Osteoblast (primary cell): ENCODE measurements at regions not wholly inside any gene's neighbourhood (a gene's known extent, or its start where the extent isn't known, plus 50 kb on each side); places are given as distances from the start of the nearest gene placed in this dataset.

ENCODE experiments used
- DNase-seq: peaks from one replicate; pipeline ENCODE4 v3.0.0; 2011; ENCODE audit warnings: low spot score, mixed read lengths; ENCODE audit not compliant: insufficient read length; ENCODE audit errors: missing footprints
- H2AFZ ChIP-seq: 2 replicates; pipeline ENCODE4 v1.6.0; 2011; ENCODE audit warnings: mild to moderate bottlenecking, low read length
- H3K27ac ChIP-seq: 2 replicates; pipeline ENCODE4 v1.5.1; 2011; ENCODE audit warnings: mild to moderate bottlenecking, low read depth, low read length, moderate library complexity
- H3K27me3 ChIP-seq: 2 replicates; pipeline ENCODE4 v1.6.0; 2012; ENCODE audit warnings: mild to moderate bottlenecking, control low read depth, inconsistent platforms, low read length, moderate library complexity; ENCODE audit not compliant: insufficient read depth
- H3K36me3 ChIP-seq: 2 replicates; pipeline ENCODE4 v1.5.1; 2011; ENCODE audit warnings: mild to moderate bottlenecking, low read length, control low read depth, moderate library complexity; ENCODE audit not compliant: insufficient read depth
- H3K4me1 ChIP-seq: 2 replicates; pipeline ENCODE4 v1.5.1; 2011; ENCODE audit warnings: mild to moderate bottlenecking, low read length, control low read depth, moderate library complexity; ENCODE audit not compliant: insufficient read depth
- H3K4me2 ChIP-seq: 2 replicates; pipeline ENCODE4 v1.6.0; 2011; ENCODE audit warnings: mild to moderate bottlenecking, low read length; ENCODE audit not compliant: insufficient read depth
- H3K4me3 ChIP-seq: fragments of 200-600 bp; sonication (generic); 3 replicates; pipeline ENCODE4 v1.5.1; 2012; ENCODE audit warnings: mild to moderate bottlenecking, low read length, inconsistent platforms; ENCODE audit not compliant: insufficient read depth
- H3K79me2 ChIP-seq: 2 replicates; pipeline ENCODE4 v1.6.0; 2012; ENCODE audit warnings: mild to moderate bottlenecking, low read length, control low read depth, inconsistent platforms; ENCODE audit not compliant: insufficient read depth
- H3K9me3 ChIP-seq: 2 replicates; pipeline ENCODE4 v1.5.1; 2011; ENCODE audit warnings: low read depth, low read length, control low read depth
- H4K20me1 ChIP-seq: 2 replicates; pipeline ENCODE4 v1.6.0; 2012; ENCODE audit warnings: mild to moderate bottlenecking, low read length, control low read depth; ENCODE audit not compliant: insufficient read depth
- TF ChIP-seq, protein P1 (sequence below): IDR thresholded peaks from 2 replicates; pipeline ENCODE4 v1.5.1; 2011; ENCODE audit warnings: mild to moderate bottlenecking, low read depth, low read length, moderate library complexity; ENCODE audit errors: extremely low read depth

DNA sequence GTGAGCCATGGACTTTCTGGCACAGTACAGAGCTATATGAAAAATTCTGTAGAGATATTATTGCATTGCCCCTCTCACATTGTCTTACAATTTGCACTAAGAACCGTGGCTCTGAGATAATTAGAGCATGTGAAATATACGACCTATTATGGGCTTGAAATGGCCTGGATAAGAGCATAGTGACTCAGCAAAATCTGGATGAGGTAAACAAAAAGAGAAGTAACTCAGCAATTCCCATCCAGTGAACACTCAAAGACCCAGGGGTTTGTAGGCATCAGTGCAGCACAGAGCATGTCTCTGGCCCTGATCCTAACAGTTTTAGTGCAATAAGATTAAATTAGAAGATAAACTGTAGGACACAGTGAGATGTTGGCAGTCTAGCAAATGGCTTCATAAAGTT, 317.2 kb upstream of the MYOCD start:
- Histone ChIP-seq H3K27ac (no peak overlapping the region), H3K79me2 (no peaks in the 10 kb centered on the region), H3K4me2 (no peak overlapping the region), H3K27me3 (no peaks in the 10 kb centered on the region), H3K4me1 (no peaks in the 10 kb centered on the region), H3K9me3 (peaks cover 5% of the 10 kb centered on the region), H2AFZ (no peak overlapping the region), H3K36me3 (no peaks in the 10 kb centered on the region), H4K20me1 (no peaks in the 10 kb centered on the region), H3K4me3 (no peak overlapping the region)
- TF ChIP-seq, protein P1, sequence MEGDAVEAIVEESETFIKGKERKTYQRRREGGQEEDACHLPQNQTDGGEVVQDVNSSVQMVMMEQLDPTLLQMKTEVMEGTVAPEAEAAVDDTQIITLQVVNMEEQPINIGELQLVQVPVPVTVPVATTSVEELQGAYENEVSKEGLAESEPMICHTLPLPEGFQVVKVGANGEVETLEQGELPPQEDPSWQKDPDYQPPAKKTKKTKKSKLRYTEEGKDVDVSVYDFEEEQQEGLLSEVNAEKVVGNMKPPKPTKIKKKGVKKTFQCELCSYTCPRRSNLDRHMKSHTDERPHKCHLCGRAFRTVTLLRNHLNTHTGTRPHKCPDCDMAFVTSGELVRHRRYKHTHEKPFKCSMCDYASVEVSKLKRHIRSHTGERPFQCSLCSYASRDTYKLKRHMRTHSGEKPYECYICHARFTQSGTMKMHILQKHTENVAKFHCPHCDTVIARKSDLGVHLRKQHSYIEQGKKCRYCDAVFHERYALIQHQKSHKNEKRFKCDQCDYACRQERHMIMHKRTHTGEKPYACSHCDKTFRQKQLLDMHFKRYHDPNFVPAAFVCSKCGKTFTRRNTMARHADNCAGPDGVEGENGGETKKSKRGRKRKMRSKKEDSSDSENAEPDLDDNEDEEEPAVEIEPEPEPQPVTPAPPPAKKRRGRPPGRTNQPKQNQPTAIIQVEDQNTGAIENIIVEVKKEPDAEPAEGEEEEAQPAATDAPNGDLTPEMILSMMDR: no peak
- no peak for DNase-seq

DNA sequence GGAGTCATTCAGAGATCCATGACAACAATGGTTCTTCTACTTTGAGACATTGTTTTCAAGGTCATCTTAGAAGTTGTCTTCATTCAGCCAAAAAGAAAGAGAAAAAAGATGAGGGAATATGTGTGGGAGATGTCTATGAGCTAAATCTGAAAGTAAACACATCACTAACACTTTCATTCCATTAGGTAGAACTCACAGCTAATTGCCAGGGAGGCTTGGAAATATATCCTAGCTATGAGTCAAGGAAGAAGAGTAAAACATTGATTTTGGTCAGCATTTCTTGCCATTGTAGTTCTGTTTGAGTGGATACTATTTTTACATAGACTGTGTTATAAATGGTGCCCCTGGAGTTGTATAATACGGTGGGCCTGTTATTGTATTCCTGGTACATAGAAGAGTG, 316.4 kb upstream of the MYOCD start:
- H3K4me2 ChIP-seq: no peak overlapping the region
- no peaks in the 10 kb centered on the region for H3K27me3 ChIP-seq
- no peaks in the 10 kb centered on the region for H3K36me3 ChIP-seq
- H2AFZ ChIP-seq: no peak overlapping the region
- H3K9me3 ChIP-seq: peaks cover 5% of the 10 kb centered on the region
- H4K20me1 ChIP-seq: no peaks in the 10 kb centered on the region
- TF ChIP-seq, protein P1: no peak
- no peak overlapping the region for H3K4me3 ChIP-seq
- H3K79me2 ChIP-seq: no peaks in the 10 kb centered on the region
- no peak overlapping the region for H3K27ac ChIP-seq
- no peaks in the 10 kb centered on the region for H3K4me1 ChIP-seq
- DNase-seq: no peak

DNA sequence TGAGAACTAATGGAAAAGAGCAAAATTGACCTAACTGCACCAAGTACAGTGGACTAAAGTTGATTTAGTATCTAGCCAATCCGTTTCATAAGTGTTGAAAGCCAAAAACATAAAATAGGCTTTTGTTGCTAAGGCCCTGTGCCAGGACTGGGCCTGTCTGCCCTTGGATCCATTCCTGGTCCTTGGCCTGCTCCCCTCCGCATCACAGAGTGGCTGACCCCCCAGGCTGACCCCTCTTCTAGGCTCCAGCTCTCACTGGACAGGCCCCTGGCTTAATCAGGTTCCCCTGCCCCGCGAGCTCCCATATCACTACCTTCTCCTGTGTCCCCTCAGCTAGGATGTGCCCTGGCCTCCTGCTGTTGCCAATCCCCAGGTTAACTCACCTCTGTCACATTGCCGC, 313.6 kb upstream of the MYOCD start:
- no peak for DNase-seq
- Histone ChIP-seq H3K79me2 (no peaks in the 10 kb centered on the region), H3K9me3 (peaks cover 8% of the 10 kb centered on the region), H3K27ac (no peak overlapping the region), H3K4me1 (no peaks in the 10 kb centered on the region), H4K20me1 (no peaks in the 10 kb centered on the region), H3K36me3 (no peaks in the 10 kb centered on the region), H3K4me3 (no peak overlapping the region), H3K4me2 (no peak overlapping the region), H2AFZ (no peak overlapping the region), H3K27me3 (no peaks in the 10 kb centered on the region)
- TF ChIP-seq, protein P1: no peak

DNA sequence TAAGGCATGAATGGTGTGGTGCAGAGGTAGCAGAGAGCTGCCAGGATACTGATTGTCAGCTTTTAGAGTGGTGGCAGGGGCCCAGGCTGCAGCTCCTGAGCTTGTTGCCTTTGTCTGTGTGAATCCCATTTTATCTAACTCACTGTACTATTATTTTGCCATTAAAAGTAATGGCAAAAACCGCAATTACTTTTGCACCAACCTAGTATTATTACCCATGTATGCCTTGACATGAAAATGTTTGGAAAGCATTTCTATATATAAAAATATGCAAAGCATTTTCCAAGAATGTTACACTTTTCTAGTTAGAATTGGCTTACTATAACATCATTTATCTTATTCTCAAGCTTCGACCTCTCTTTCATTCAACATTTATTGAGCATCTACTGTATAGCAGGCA, 308.1 kb upstream of the MYOCD start:
- no peak overlapping the region for H3K4me2 ChIP-seq
- no peaks in the 10 kb centered on the region for H3K27me3 ChIP-seq
- no peaks in the 10 kb centered on the region for H3K36me3 ChIP-seq
- H3K4me1 ChIP-seq: no peaks in the 10 kb centered on the region
- H3K4me3 ChIP-seq: no peak overlapping the region
- no peak overlapping the region for H2AFZ ChIP-seq
- DNase-seq: no peak
- H4K20me1 ChIP-seq: no peaks in the 10 kb centered on the region
- H3K9me3 ChIP-seq: peaks cover 3% of the 10 kb centered on the region
- TF ChIP-seq, protein P1: no peak
- H3K79me2 ChIP-seq: no peaks in the 10 kb centered on the region
- H3K27ac ChIP-seq: no peak overlapping the region
